ENCODE measurements at regions not wholly inside any gene's neighbourhood (a gene's known extent, or its start where the extent isn't known, plus 50 kb on each side); places are given as distances from the start of the nearest gene placed in this dataset.

DNA sequence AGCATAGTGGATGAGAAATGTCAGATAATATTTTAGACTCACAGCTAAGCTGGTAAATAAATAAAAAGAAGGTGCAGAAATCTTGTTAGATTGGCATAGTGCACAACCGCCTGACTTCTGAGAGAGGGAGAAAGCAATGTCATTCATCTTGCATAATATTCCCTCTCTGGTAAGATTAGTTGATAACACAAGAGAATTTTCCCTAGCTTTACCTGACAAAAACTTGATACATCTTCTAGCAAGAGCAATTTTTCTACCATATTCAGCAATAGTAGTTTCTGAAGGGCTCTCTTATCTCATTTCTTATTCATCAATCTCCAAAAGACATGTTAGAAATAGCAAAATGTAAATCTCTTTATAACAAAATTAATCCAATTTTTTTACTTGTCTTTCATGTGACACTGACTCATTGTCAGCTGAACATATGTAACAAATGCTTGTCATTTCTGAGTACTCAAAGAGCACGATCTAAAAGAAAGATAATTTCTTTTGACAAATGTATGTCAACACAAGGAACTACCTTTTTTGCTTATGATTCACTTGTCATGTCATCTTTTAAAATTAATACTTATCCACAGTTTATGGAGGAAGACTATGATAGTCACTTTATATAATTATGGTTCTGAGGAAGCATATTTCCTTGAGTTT lies 240.0 kb downstream of the ARAP2 start:
- RAD21 ChIA-PET (ENCODE audit: low non-redundant PET in 1 of 2, low total read pairs in 2 of 2, uncharacterized antibody in 2 of 2, unreplicated experiment in 2 of 2) = no interaction called here
- Histone ChIP-seq H3K9ac (ENCODE audit: low read length) (no peak overlapping the region), H3K79me2 (ENCODE audit: insufficient read depth, low read length) (no peaks in the 10 kb centered on the region), H3K27ac (ENCODE audit: low read depth, low read length) (no peak overlapping the region), H4K20me1 (ENCODE audit: insufficient read depth) (no peaks in the 10 kb centered on the region), H3K4me1 (ENCODE audit: control insufficient read depth in 1 of 2, insufficient read depth in 2 of 2, low read length in 2 of 2) (peaks cover 0 to 5% of the 10 kb centered on the region in 2 experiments; a peak in 1 of 4 replicates), H3K4me3 (replicated peaks in 1 of 2; ENCODE audit: low read depth in 1 of 2, low read length in 2 of 2) (no peak overlapping the region), H3K9me2 (ENCODE audit: insufficient read depth) (no peaks in the 10 kb centered on the region), H3K27me3 (ENCODE audit: insufficient read depth, low read length) (no peaks in the 10 kb centered on the region), H3K4me2 (ENCODE audit: low read length) (no peak overlapping the region), H3K36me3 (ENCODE audit: control insufficient read depth in 1 of 2, insufficient read depth in 2 of 2, low read length in 2 of 2) (no peaks in the 10 kb centered on the region), H3K9me3 (ENCODE audit: control insufficient read depth in 1 of 2, insufficient read depth in 1 of 2, low read depth in 1 of 2, low read length in 2 of 2) (no peaks in the 10 kb centered on the region), H2AFZ (ENCODE audit: low read depth, low read length, poor library complexity, severe bottlenecking) (no peak overlapping the region)
- no TSS peak for BruUV-seq (replicated peaks)
- CTCF ChIA-PET = no interaction called here
- DNase-seq (ENCODE audit: low read depth, low spot score) (no peak), ATAC-seq (no peak)
- intact Hi-C loops (cut with micrococcal nuclease) = no loop called here
- POLR2A ChIA-PET = no interaction called here
- TF ChIP-seq, protein P1, sequence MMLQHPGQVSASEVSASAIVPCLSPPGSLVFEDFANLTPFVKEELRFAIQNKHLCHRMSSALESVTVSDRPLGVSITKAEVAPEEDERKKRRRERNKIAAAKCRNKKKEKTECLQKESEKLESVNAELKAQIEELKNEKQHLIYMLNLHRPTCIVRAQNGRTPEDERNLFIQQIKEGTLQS (IDR thresholded peaks at IDR 0.05) = no peak
- TF ChIP-seq ZNF274 (IDR thresholded peaks at IDR 0.05; ENCODE audit: low read depth, low read length) (no peak), POLR2A (IDR thresholded peaks at IDR 0.05; ENCODE audit: borderline replicate concordance, extremely low read depth, insufficient read depth, insufficient read length) (no peak)

DNA sequence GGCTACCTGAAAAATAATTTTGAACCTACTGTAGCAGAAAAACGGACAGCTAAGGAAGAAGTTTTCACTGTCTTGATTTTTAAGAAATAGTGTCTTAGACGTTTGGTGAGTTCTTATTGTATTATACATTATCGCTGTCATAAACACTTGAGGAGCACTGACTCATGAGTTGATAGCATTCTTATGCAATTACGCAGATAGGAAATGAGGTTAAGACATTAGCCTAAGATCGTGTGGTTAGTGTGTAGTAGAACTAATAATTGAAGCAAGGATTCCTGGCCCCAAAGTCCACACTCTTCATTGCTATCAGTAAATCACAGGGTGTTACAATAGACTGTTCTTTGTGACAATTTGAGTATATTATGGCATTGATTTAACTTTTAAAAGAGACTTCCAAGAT lies 238.1 kb downstream of the ARAP2 start:
- Histone ChIP-seq H3K9me2 (ENCODE audit: insufficient read depth) (no peaks in the 10 kb centered on the region), H4K20me1 (ENCODE audit: insufficient read depth) (no peaks in the 10 kb centered on the region), H3K4me2 (ENCODE audit: low read length) (no peak overlapping the region), H3K79me2 (ENCODE audit: insufficient read depth, low read length) (no peaks in the 10 kb centered on the region), H3K27ac (ENCODE audit: low read depth, low read length) (no peak overlapping the region), H3K36me3 (ENCODE audit: control insufficient read depth in 1 of 2, insufficient read depth in 2 of 2, low read length in 2 of 2) (no peaks in the 10 kb centered on the region), H2AFZ (ENCODE audit: low read depth, low read length, poor library complexity, severe bottlenecking) (no peak overlapping the region), H3K9ac (ENCODE audit: low read length) (no peak overlapping the region), H3K27me3 (ENCODE audit: insufficient read depth, low read length) (no peaks in the 10 kb centered on the region), H3K9me3 (ENCODE audit: control insufficient read depth in 1 of 2, insufficient read depth in 1 of 2, low read depth in 1 of 2, low read length in 2 of 2) (no peaks in the 10 kb centered on the region), H3K4me1 (ENCODE audit: control insufficient read depth in 1 of 2, insufficient read depth in 2 of 2, low read length in 2 of 2) (peaks cover 0 to 5% of the 10 kb centered on the region in 2 experiments; a peak in 1 of 4 replicates), H3K4me3 (replicated peaks in 1 of 2; ENCODE audit: low read depth in 1 of 2, low read length in 2 of 2) (no peak overlapping the region)
- ChIA-PET POLR2A (no interaction called here), CTCF (no interaction called here), RAD21 (ENCODE audit: low non-redundant PET in 1 of 2, low total read pairs in 2 of 2, uncharacterized antibody in 2 of 2, unreplicated experiment in 2 of 2) (no interaction called here)
- DNase-seq (ENCODE audit: low read depth, low spot score) (no peak), ATAC-seq (no peak)
- no peak for TF ChIP-seq JUND (IDR thresholded peaks at IDR 0.05)
- TF ChIP-seq, protein P1 (IDR thresholded peaks at IDR 0.05) = no peak
- no peak for TF ChIP-seq FOSL1 (IDR thresholded peaks at IDR 0.05; ENCODE audit: low read depth)
- TF ChIP-seq CBX3 (IDR thresholded peaks at IDR 0.05; ENCODE audit: low read depth) = no peak
- TF ChIP-seq, protein P2, sequence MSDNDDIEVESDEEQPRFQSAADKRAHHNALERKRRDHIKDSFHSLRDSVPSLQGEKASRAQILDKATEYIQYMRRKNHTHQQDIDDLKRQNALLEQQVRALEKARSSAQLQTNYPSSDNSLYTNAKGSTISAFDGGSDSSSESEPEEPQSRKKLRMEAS (IDR thresholded peaks at IDR 0.05) = no peak
- TF ChIP-seq POLR2AphosphoS5 (IDR thresholded peaks at IDR 0.05; ENCODE audit: low read depth, low read length) = no peak
- no peak for TF ChIP-seq SP1 (IDR thresholded peaks at IDR 0.05; ENCODE audit: low read depth)
- TF ChIP-seq, protein P3, sequence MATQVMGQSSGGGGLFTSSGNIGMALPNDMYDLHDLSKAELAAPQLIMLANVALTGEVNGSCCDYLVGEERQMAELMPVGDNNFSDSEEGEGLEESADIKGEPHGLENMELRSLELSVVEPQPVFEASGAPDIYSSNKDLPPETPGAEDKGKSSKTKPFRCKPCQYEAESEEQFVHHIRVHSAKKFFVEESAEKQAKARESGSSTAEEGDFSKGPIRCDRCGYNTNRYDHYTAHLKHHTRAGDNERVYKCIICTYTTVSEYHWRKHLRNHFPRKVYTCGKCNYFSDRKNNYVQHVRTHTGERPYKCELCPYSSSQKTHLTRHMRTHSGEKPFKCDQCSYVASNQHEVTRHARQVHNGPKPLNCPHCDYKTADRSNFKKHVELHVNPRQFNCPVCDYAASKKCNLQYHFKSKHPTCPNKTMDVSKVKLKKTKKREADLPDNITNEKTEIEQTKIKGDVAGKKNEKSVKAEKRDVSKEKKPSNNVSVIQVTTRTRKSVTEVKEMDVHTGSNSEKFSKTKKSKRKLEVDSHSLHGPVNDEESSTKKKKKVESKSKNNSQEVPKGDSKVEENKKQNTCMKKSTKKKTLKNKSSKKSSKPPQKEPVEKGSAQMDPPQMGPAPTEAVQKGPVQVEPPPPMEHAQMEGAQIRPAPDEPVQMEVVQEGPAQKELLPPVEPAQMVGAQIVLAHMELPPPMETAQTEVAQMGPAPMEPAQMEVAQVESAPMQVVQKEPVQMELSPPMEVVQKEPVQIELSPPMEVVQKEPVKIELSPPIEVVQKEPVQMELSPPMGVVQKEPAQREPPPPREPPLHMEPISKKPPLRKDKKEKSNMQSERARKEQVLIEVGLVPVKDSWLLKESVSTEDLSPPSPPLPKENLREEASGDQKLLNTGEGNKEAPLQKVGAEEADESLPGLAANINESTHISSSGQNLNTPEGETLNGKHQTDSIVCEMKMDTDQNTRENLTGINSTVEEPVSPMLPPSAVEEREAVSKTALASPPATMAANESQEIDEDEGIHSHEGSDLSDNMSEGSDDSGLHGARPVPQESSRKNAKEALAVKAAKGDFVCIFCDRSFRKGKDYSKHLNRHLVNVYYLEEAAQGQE (IDR thresholded peaks at IDR 0.05; ENCODE audit: low read depth) = no peak
- no peak for TF ChIP-seq CEBPB (IDR thresholded peaks at IDR 0.05; ENCODE audit: low read depth)
- TF ChIP-seq EZH2phosphoT487 (IDR thresholded peaks at IDR 0.05; ENCODE audit: borderline replicate concordance) = no peak
- intact Hi-C loops (cut with micrococcal nuclease) = no loop called here
- BruUV-seq (replicated peaks) = no TSS peak

All from HCT116 (cell line).